Activated B cell treated with CpG ODN at 0.5 μM for 24 hours (primary cell): ENCODE measurements at regions not wholly inside any gene's neighbourhood (a gene's known extent, or its start where the extent isn't known, plus 50 kb on each side); places are given as distances from the start of the nearest gene placed in this dataset.

Source experiments
- ATAC-seq: fragments of 200-7000 bp; cut with Tn5 transposase; one replicate; pipeline ENCODE4 v1.10.0; 2021; ENCODE audit warnings: low read depth, mild to moderate bottlenecking, moderate library complexity
- CTCF ChIA-PET: fragments of 350-600 bp; sonication (Branson Sonifier 250); formaldehyde crosslinking; loops from one replicate; lab custom pipeline; 2021; ENCODE audit warnings: antibody characterized with exemption; lab: Charles Lee
- POLR2A ChIA-PET: fragments of 350-600 bp; sonication (Branson Sonifier 250); formaldehyde crosslinking; loops from one replicate; lab custom pipeline; 2021; ENCODE audit warnings: antibody characterized with exemption; lab: Charles Lee
- DNase-seq: peaks from one replicate; pipeline ENCODE4 v3.0.0; 2022
- H3K27ac Mint-ChIP-seq: one replicate; pipeline ENCODE4 v1.8.0; 2020; ENCODE audit warnings: mixed read lengths
- H3K27me3 Mint-ChIP-seq: one replicate; pipeline ENCODE4 v1.8.0; 2021; ENCODE audit warnings: mixed read lengths
- H3K36me3 Mint-ChIP-seq: one replicate; pipeline ENCODE4 v1.8.0; 2021; ENCODE audit warnings: low read depth, mixed read lengths
- H3K4me1 Mint-ChIP-seq: one replicate; pipeline ENCODE4 v1.8.0; 2021; ENCODE audit warnings: mixed read lengths
- H3K4me3 Mint-ChIP-seq: one replicate; pipeline ENCODE4 v1.8.0; 2020; ENCODE audit warnings: mild to moderate bottlenecking, mixed read lengths
- H3K9me3 Mint-ChIP-seq: one replicate; pipeline ENCODE4 v1.8.0; 2020; ENCODE audit warnings: mixed read lengths
- intact Hi-C: fragments of 100-400 bp; cut with micrococcal nuclease; formaldehyde crosslinking; loops from one replicate; pipeline ENCODE4 v1.15.1; 2024
- TF ChIP-seq, protein P1 (sequence below): fragments of 200-600 bp; IDR thresholded peaks from one replicate; pipeline ENCODE4 v1.8.0; 2022; ENCODE audit warnings: antibody characterized with exemption, mild to moderate bottlenecking

- no peak for ATAC-seq
- intact Hi-C loops = no loop called here
- Mint-ChIP-seq H3K4me1 (no peaks in the 10 kb centered on the region), H3K27me3 (peaks cover 6% of the 10 kb centered on the region), H3K9me3 (no peaks in the 10 kb centered on the region), H3K4me3 (no peak overlapping the region), H3K27ac (no peak overlapping the region), H3K36me3 (no peaks in the 10 kb centered on the region)
- TF ChIP-seq, protein P1, sequence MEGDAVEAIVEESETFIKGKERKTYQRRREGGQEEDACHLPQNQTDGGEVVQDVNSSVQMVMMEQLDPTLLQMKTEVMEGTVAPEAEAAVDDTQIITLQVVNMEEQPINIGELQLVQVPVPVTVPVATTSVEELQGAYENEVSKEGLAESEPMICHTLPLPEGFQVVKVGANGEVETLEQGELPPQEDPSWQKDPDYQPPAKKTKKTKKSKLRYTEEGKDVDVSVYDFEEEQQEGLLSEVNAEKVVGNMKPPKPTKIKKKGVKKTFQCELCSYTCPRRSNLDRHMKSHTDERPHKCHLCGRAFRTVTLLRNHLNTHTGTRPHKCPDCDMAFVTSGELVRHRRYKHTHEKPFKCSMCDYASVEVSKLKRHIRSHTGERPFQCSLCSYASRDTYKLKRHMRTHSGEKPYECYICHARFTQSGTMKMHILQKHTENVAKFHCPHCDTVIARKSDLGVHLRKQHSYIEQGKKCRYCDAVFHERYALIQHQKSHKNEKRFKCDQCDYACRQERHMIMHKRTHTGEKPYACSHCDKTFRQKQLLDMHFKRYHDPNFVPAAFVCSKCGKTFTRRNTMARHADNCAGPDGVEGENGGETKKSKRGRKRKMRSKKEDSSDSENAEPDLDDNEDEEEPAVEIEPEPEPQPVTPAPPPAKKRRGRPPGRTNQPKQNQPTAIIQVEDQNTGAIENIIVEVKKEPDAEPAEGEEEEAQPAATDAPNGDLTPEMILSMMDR = no peak
- POLR2A ChIA-PET = no interaction called here
- no peak for DNase-seq
- CTCF ChIA-PET = no interaction called here
Observed at GRCh38 chr6:3594201-3594600, 137.4 kb upstream of the SLC22A23 start.

DNA sequence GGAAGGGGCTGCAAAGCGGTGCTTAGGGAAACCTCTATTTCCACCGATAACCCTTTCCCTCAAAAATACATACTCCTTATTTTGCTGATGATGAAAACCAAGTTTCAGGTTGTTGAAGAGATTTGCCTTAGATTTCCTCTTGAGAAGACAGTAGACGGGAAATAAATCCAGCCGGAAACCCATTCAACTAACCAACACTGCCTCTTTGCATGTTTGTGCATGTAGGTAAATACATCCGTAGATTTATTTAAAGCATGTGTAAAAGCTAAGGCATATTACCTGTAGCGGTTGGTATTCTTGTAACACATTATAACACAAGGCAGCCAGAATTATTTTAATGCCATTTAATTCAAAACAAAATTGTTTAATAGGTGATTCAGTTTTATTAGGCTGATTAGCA is 136.3 kb upstream of the SLC22A23 start:
- ChIA-PET POLR2A (no interaction called here), CTCF (no interaction called here)
- ATAC-seq = no peak
- Mint-ChIP-seq H3K36me3 (no peaks in the 10 kb centered on the region), H3K27ac (no peak overlapping the region), H3K4me1 (no peaks in the 10 kb centered on the region), H3K4me3 (no peak overlapping the region), H3K9me3 (no peaks in the 10 kb centered on the region), H3K27me3 (peaks cover 9% of the 10 kb centered on the region)
- no peak for DNase-seq
- TF ChIP-seq, protein P1 = no peak
- intact Hi-C loops = no loop called here

DNA sequence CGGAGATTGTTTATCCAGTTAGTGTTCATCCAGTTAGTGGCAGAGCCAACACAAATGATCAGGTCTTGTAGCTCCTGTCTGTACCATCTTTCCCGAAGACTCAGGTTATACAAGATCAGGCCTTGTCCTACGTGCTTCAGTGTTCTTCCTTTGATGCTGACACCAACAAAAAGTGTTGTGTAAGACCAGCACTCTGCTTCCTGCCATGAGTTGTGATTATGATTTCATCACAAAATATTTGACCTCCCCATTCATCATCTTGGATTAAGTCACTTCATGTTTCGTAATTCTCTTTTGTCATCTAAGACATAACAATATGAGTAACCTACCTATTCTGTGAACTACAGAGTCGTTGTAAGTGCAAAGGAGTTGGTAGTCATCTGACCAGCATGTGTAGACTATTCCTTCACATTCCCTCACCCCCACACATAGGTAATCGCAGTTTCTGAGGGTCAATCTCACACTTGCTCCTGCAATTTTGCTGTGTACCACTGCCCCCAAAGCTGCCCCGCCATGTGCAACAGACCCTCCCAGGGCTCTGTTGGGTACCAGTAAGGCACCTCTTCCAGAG is 135.6 kb upstream of the SLC22A23 start:
- ChIA-PET POLR2A (no interaction called here), CTCF (no interaction called here)
- Mint-ChIP-seq H3K4me1 (no peaks in the 10 kb centered on the region), H3K4me3 (no peak overlapping the region), H3K9me3 (peaks cover 3% of the 10 kb centered on the region), H3K36me3 (no peaks in the 10 kb centered on the region), H3K27ac (no peak overlapping the region), H3K27me3 (peaks cover 9% of the 10 kb centered on the region)
- intact Hi-C loops = no loop called here
- no peak for DNase-seq
- no peak for ATAC-seq
- TF ChIP-seq, protein P1 = no peak

- intact Hi-C loops = no loop called here
- DNase-seq = no peak
- Mint-ChIP-seq H3K36me3 (no peaks in the 10 kb centered on the region), H3K27me3 (peaks cover 9% of the 10 kb centered on the region), H3K9me3 (peaks cover 7% of the 10 kb centered on the region), H3K4me1 (no peaks in the 10 kb centered on the region), H3K4me3 (no peak overlapping the region), H3K27ac (no peak overlapping the region)
- no peak for ATAC-seq
- ChIA-PET CTCF (no interaction called here), POLR2A (no interaction called here)
- TF ChIP-seq, protein P1 = no peak
Observed at GRCh38 chr6:3591970-3592369, 135.1 kb upstream of the SLC22A23 start.

- Mint-ChIP-seq H3K36me3 (no peaks in the 10 kb centered on the region), H3K4me3 (no peak overlapping the region), H3K4me1 (no peaks in the 10 kb centered on the region), H3K27me3 (peaks cover 20% of the 10 kb centered on the region), H3K9me3 (peaks cover 7% of the 10 kb centered on the region), H3K27ac (no peak overlapping the region)
- ChIA-PET CTCF (no interaction called here), POLR2A (no interaction called here)
- ATAC-seq (no peak), DNase-seq (no peak)
- TF ChIP-seq, protein P1 = no peak
- intact Hi-C loops = no loop called here
Observed at GRCh38 chr6:3587660-3588059, 130.8 kb upstream of the SLC22A23 start.
